Esophagus (tissue), 2 donors: ENCODE measurements at regions not wholly inside any gene's neighbourhood (a gene's known extent, or its start where the extent isn't known, plus 50 kb on each side); places are given as distances from the start of the nearest gene placed in this dataset.
A peak's percentile ranks its signal among the peaks of the same experiment; 100 is the strongest.
"Not testable (repeated sequence)": the region's sequence is repeated elsewhere in the genome, so short reads cannot be mapped to it uniquely, and the experiment has no call there.

Experiments
- H3K27ac ChIP-seq, 2 donors: one replicate each; pipeline ENCODE4 v1.5.1; 2013; ENCODE audit warnings: low read depth in 2 of 2, mild to moderate bottlenecking in 2 of 2, inconsistent platforms in 1 of 2, low read length in 1 of 2, moderate library complexity in 1 of 2
- H3K27me3 ChIP-seq, 2 donors: one replicate each; pipeline ENCODE4 v1.6.1; 2013; ENCODE audit warnings: low read length in 2 of 2, control low read depth in 1 of 2, mild to moderate bottlenecking in 1 of 2; ENCODE audit not compliant: insufficient read depth in 2 of 2, control insufficient read depth in 1 of 2
- H3K36me3 ChIP-seq, 2 donors: one replicate each; pipeline ENCODE4 v1.6.1; 2013; ENCODE audit warnings: low read length in 1 of 2; ENCODE audit not compliant: control insufficient read depth in 2 of 2, insufficient read depth in 2 of 2
- H3K4me1 ChIP-seq, 2 donors: one replicate each; pipeline ENCODE4 v1.6.1; 2013; ENCODE audit warnings: low read length in 1 of 2; ENCODE audit not compliant: control insufficient read depth in 2 of 2, insufficient read depth in 2 of 2
- H3K4me3 ChIP-seq, 2 donors: one replicate each; pipeline ENCODE4 v1.5.1; 2013; ENCODE audit warnings: low read length in 2 of 2, mild to moderate bottlenecking in 2 of 2, low read depth in 1 of 2, moderate library complexity in 1 of 2
- H3K9me3 ChIP-seq, 2 donors: one replicate each; pipeline ENCODE4 v1.6.1; 2013; ENCODE audit warnings: mild to moderate bottlenecking in 2 of 2, low read depth in 1 of 2, low read length in 1 of 2, moderate library complexity in 1 of 2; ENCODE audit not compliant: control insufficient read depth in 2 of 2, insufficient read depth in 1 of 2
- WGBS, 2 donors: extraction: QIAGEN DNeasy Blood & Tissue Kit; methylation state at CpG; one replicate each; pipeline ENCODE4 v1.1.7; 2013; 5-methylcytosine and 5-hydroxymethylcytosine counted together
- donor health status: healthy with polysubstance abuse.
- donor health status: Bipolar disorder and iron deficiency.

GRCh38 chr7:91731976-91732375 lies 148.5 kb downstream of the MTERF1 start:
- Histone ChIP-seq H3K27me3 (no peaks in the 10 kb centered on the region), H3K4me3 (no peak overlapping the region), H3K4me1 (no peaks in the 10 kb centered on the region), H3K9me3 (no peaks in the 10 kb centered on the region), H3K27ac (no peak overlapping the region), H3K36me3 (no peaks in the 10 kb centered on the region)
- WGBS, 2 donors: 73 to 74% methylated on average over 5 of the region's 5 CpGs

GRCh38 chr7:91749418-91749817 lies 131.1 kb downstream of the MTERF1 start:
- H3K27ac ChIP-seq: no peak overlapping the region
- H3K4me3 ChIP-seq: no peak overlapping the region
- H3K4me1 ChIP-seq: peaks cover 0 to 3% of the 10 kb centered on the region in 2 donors
- H3K36me3 ChIP-seq: no peaks in the 10 kb centered on the region
- H3K9me3 ChIP-seq: peaks cover 0 to 7% of the 10 kb centered on the region in 2 donors
- 88 to 97% methylated on average over 3 of the region's 3 CpGs for WGBS, 2 donors
- no peaks in the 10 kb centered on the region for H3K27me3 ChIP-seq

- Histone ChIP-seq H3K4me1 (peaks cover 0 to 3% of the 10 kb centered on the region in 2 donors), H3K36me3 (no peaks in the 10 kb centered on the region), H3K4me3 (no peak overlapping the region), H3K9me3 (peaks cover 0 to 7% of the 10 kb centered on the region in 2 donors), H3K27ac (no peak overlapping the region), H3K27me3 (no peaks in the 10 kb centered on the region)
- WGBS, 2 donors: 93 to 94% methylated on average over 1 of the region's 1 CpG
Observed at GRCh38 chr7:91750091-91750490, 130.4 kb downstream of the MTERF1 start.

- Histone ChIP-seq H3K4me1 (peaks cover 0 to 3% of the 10 kb centered on the region in 2 donors), H3K27me3 (no peaks in the 10 kb centered on the region), H3K4me3 (no peak overlapping the region), H3K36me3 (no peaks in the 10 kb centered on the region), H3K27ac (no peak overlapping the region), H3K9me3 (peaks cover 0 to 7% of the 10 kb centered on the region in 2 donors)
- 60 to 71% methylated on average over 1 of the region's 1 CpG for WGBS, 2 donors
Observed at GRCh38 chr7:91752102-91752501, 128.4 kb downstream of the MTERF1 start.

- WGBS, 2 donors: 84 to 89% methylated on average over 1 of the region's 1 CpG
- H3K4me3 ChIP-seq, H3K36me3 ChIP-seq, H3K27ac ChIP-seq, H3K4me1 ChIP-seq, H3K27me3 ChIP-seq, H3K9me3 ChIP-seq: not testable (repeated sequence)
Observed at GRCh38 chr7:91754280-91754679, 126.2 kb downstream of the MTERF1 start.

- not testable (repeated sequence) for H3K36me3 ChIP-seq, H3K27me3 ChIP-seq, H3K4me1 ChIP-seq, H3K27ac ChIP-seq, H3K4me3 ChIP-seq, H3K9me3 ChIP-seq
Observed at GRCh38 chr7:91755121-91755520, 125.4 kb downstream of the MTERF1 start.

GRCh38 chr7:91759205-91759863 lies 121.2 kb downstream of the MTERF1 start:
- WGBS, 2 donors: 55 to 61% methylated on average over 4 of the region's 4 CpGs
- H3K27ac ChIP-seq: peak overlapping the region in 1 of 2 donors; percentile 74

GRCh38 chr7:91767820-91768219 lies 112.7 kb downstream of the MTERF1 start:
- 87 to 93% methylated on average over 10 of the region's 10 CpGs for WGBS, 2 donors
- Histone ChIP-seq H3K27ac (no peak overlapping the region), H3K4me3 (no peak overlapping the region), H3K27me3 (no peaks in the 10 kb centered on the region), H3K36me3 (no peaks in the 10 kb centered on the region), H3K4me1 (no peaks in the 10 kb centered on the region), H3K9me3 (peaks cover 0 to 2% of the 10 kb centered on the region in 2 donors)

More at GRCh38 chr7:91759205-91759863, 121.2 kb downstream of the MTERF1 start:
- H3K36me3 ChIP-seq: no peaks in the 10 kb centered on the region
- H3K4me3 ChIP-seq: no peak overlapping the region
- H3K9me3 ChIP-seq: no peaks in the 10 kb centered on the region
- peaks cover 0 to 6% of the 10 kb centered on the region in 2 donors for H3K4me1 ChIP-seq
- no peaks in the 10 kb centered on the region for H3K27me3 ChIP-seq

- Histone ChIP-seq H3K27me3 (no peaks in the 10 kb centered on the region), H3K4me3 (no peak overlapping the region), H3K36me3 (no peaks in the 10 kb centered on the region), H3K9me3 (peaks cover 0 to 2% of the 10 kb centered on the region in 2 donors), H3K27ac (no peak overlapping the region), H3K4me1 (no peaks in the 10 kb centered on the region)
- WGBS, 2 donors: 34 to 43% methylated on average over 1 of the region's 1 CpG
Observed at GRCh38 chr7:91771394-91771793, 109.1 kb downstream of the MTERF1 start.
